Suprapubic skin (tissue), 4 donors: ENCODE measurements at regions not wholly inside any gene's neighbourhood (a gene's known extent, or its start where the extent isn't known, plus 50 kb on each side); places are given as distances from the start of the nearest gene placed in this dataset.

ENCODE experiments used
- DNase-seq, 2 donors: peaks; one replicate each; pipeline ENCODE4 v3.0.0-alpha.2; 2019; ENCODE audit warnings: low spot score in 2 of 2
- H3K27ac ChIP-seq: fragments of 200-600 bp; sonication (generic); one replicate; pipeline ENCODE4 v1.5.1; 2019
- H3K27me3 ChIP-seq: fragments of 200-600 bp; sonication (generic); one replicate; pipeline ENCODE4 v1.5.1; 2019
- H3K36me3 ChIP-seq: fragments of 200-600 bp; sonication (generic); one replicate; pipeline ENCODE4 v1.5.1; 2019
- H3K4me1 ChIP-seq: fragments of 200-600 bp; sonication (generic); one replicate; pipeline ENCODE4 v1.5.1; 2019
- H3K4me3 ChIP-seq: fragments of 200-600 bp; sonication (generic); one replicate; pipeline ENCODE4 v1.5.1; 2019; ENCODE audit warnings: mild to moderate bottlenecking
- H3K9me3 ChIP-seq: fragments of 200-600 bp; sonication (generic); one replicate; pipeline ENCODE4 v1.5.1; 2019
- EP300 ChIP-seq: sonication (generic); formaldehyde crosslinking; IDR thresholded peaks from one replicate; pipeline ENCODE4 v1.6.1; 2017; ENCODE audit warnings: antibody characterized with exemption
- POLR2A ChIP-seq, 2 donors: fragments of 450-650 bp; IDR thresholded peaks; one replicate each; pipeline ENCODE4 v1.6.1; 2017; ENCODE audit warnings: antibody characterized with exemption in 2 of 2, mild to moderate bottlenecking in 2 of 2, moderate library complexity in 2 of 2
- POLR2AphosphoS5 ChIP-seq, 3 donors: sonication (generic); formaldehyde crosslinking; IDR thresholded peaks; one replicate each; pipeline ENCODE4 v1.6.1; 2017; ENCODE audit warnings: antibody characterized with exemption in 3 of 3
- WGBS: methylation state at CpG from one replicate; pipeline ENCODE4 v1.1.5; 2018; 5-methylcytosine and 5-hydroxymethylcytosine counted together
- TF ChIP-seq, protein P1 (sequence below), 2 donors: fragments of 200-600 bp in 1 of 2; fragments of 450-650 bp in 1 of 2; sonication (generic) in 1 of 2; IDR thresholded peaks; one replicate each; pipeline ENCODE4 v1.5.1; 2016 to 2019; ENCODE audit warnings: antibody characterized with exemption in 2 of 2, mild to moderate bottlenecking in 1 of 2, moderate library complexity in 1 of 2

DNA sequence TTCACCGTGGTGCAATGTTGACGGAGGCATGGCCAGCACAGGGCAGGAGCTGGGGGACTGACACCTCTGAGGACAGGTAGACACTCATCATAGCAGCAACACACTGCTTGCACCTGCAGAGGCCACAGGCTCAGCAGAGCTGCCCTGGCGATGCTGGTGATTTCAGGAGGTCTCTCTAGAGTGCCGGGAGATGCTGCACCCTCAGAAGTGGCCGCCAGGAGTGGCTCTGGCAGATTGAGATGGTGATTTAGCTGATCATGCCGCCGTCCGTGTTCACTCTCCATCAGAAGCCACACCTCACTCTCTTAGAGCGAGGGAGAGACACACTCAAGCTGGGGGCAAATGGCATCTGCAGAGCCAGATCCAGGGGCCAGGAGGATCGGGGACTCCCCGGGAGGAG, 244.6 kb upstream of the SGCG start:
- H3K4me3 ChIP-seq: no peak overlapping the region

DNA sequence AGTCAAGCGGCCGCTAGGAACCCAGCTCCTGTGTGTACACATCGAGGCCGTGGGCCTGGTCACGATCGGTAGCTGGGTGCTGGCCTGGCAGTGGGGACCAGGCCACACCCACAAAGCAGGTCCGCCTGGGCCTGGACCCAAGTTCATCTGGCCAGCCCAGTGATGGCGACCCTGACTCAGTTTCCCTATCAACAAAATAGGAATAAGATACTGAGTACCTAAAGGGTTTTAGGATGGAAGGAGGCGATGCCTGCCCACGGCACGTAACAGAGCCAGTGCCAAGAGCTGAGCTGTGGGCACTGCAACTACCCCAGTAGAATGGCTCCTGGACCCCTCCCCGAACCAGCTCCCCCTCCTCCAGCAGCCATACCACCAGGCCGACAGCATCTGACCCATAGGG, 243.5 kb upstream of the SGCG start:
- TF ChIP-seq POLR2A (IDR thresholded peaks at IDR 0.05): no peak
- TF ChIP-seq POLR2AphosphoS5 (IDR thresholded peaks at IDR 0.05): no peak
- TF ChIP-seq, protein P1, sequence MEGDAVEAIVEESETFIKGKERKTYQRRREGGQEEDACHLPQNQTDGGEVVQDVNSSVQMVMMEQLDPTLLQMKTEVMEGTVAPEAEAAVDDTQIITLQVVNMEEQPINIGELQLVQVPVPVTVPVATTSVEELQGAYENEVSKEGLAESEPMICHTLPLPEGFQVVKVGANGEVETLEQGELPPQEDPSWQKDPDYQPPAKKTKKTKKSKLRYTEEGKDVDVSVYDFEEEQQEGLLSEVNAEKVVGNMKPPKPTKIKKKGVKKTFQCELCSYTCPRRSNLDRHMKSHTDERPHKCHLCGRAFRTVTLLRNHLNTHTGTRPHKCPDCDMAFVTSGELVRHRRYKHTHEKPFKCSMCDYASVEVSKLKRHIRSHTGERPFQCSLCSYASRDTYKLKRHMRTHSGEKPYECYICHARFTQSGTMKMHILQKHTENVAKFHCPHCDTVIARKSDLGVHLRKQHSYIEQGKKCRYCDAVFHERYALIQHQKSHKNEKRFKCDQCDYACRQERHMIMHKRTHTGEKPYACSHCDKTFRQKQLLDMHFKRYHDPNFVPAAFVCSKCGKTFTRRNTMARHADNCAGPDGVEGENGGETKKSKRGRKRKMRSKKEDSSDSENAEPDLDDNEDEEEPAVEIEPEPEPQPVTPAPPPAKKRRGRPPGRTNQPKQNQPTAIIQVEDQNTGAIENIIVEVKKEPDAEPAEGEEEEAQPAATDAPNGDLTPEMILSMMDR (IDR thresholded peaks at IDR 0.05): no peak
- no peak for TF ChIP-seq EP300
- peak in 1 of 2 donors; percentile 57 for DNase-seq
- Histone ChIP-seq H3K27ac (no peak overlapping the region), H3K36me3 (no peaks in the 10 kb centered on the region), H3K9me3 (no peaks in the 10 kb centered on the region), H3K4me1 (no peaks in the 10 kb centered on the region), H3K27me3 (no peaks in the 10 kb centered on the region), H3K4me3 (no peak overlapping the region)
- WGBS: 94% methylated on average over 8 of the region's 13 CpGs

More for the DNA sequence above, 244.6 kb upstream of the SGCG start:
- 86% methylated on average over 11 of the region's 11 CpGs for WGBS
- no peaks in the 10 kb centered on the region for H3K36me3 ChIP-seq
- no peak overlapping the region for H3K27ac ChIP-seq
- TF ChIP-seq POLR2AphosphoS5 (IDR thresholded peaks at IDR 0.05) (no peak), POLR2A (IDR thresholded peaks at IDR 0.05) (no peak), EP300 (no peak)
- TF ChIP-seq, protein P1 (IDR thresholded peaks at IDR 0.05): no peak
- no peaks in the 10 kb centered on the region for H3K27me3 ChIP-seq
- no peaks in the 10 kb centered on the region for H3K9me3 ChIP-seq
- DNase-seq: no peak
- H3K4me1 ChIP-seq: no peaks in the 10 kb centered on the region

DNA sequence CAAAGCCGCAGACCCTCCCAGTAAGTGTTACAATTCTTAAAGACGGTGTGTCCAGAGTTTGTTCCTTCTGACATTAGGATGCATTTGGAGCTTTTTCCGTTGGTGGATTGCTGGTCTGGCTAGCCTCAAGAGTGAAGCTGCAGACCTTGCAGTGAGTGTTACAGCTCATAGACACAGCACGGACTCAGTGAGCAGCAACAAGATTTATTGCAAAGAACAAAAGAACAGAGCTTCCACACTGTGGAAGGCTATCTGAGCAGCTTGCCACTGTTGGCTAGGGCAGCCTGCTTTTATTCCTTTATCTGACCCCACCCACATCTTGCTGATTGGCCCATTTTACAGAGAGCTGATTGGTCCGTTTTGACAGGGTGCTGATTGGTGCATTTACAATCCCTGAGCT, 242.8 kb upstream of the SGCG start:
- WGBS: 91% methylated on average over 5 of the region's 5 CpGs
- H3K27me3 ChIP-seq: no peaks in the 10 kb centered on the region

DNA sequence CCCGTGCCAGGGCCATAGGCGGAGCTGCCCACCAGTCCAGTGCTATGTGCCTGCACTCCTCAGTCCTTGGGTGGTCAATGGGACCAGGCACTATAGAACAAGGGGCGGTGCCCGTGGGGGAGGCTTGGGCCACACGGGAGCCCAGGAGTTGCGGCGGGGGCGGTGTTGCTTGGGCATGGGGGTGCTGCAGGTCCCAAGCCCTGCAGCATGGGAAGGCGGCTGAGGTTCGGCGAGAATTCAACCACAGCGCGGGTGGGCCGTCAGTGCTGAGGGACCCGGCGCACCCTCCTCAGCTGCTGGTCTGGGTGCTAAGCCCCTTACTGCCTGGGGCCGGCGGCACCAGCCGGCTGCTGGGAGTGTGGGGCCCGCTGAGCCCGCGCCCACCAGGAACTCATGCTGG, 242.2 kb upstream of the SGCG start:
- H3K36me3 ChIP-seq: no peaks in the 10 kb centered on the region
- H3K9me3 ChIP-seq: no peaks in the 10 kb centered on the region
- no peaks in the 10 kb centered on the region for H3K4me1 ChIP-seq
- 93% methylated on average over 14 of the region's 22 CpGs for WGBS
- H3K27ac ChIP-seq: no peak overlapping the region
- TF ChIP-seq EP300: no peak
- no peaks in the 10 kb centered on the region for H3K27me3 ChIP-seq
- peak in 1 of 2 donors; percentile 65 for DNase-seq
- no peak overlapping the region for H3K4me3 ChIP-seq

More for the DNA sequence above, 242.8 kb upstream of the SGCG start:
- no peak overlapping the region for H3K27ac ChIP-seq
- no peak for TF ChIP-seq EP300
- no peak for TF ChIP-seq POLR2A (IDR thresholded peaks at IDR 0.05)
- TF ChIP-seq POLR2AphosphoS5 (IDR thresholded peaks at IDR 0.05): no peak
- TF ChIP-seq, protein P1 (IDR thresholded peaks at IDR 0.05): no peak
- no peak overlapping the region for H3K4me3 ChIP-seq
- DNase-seq: no peak
- no peaks in the 10 kb centered on the region for H3K36me3 ChIP-seq
- no peaks in the 10 kb centered on the region for H3K9me3 ChIP-seq
- no peaks in the 10 kb centered on the region for H3K4me1 ChIP-seq

DNA sequence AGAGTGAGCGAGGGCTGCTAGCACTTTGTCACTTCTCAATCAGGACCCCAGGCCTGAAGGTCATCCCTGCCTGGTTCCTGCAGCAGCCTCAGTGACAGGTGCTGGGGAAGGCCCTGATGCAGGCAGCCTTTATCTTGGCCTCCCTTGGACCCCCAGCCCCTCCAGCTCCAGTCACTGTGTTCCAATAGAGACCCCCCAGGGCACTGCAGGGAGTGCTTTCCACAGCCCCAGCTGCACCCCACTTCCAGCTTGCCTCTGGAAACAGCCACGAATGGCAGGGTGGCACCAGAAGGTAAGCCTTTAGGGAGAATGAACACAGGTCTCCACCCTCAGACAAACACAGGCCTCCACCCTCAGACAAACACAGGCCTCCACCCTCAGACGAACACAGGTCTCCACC, 241.6 kb upstream of the SGCG start:
- Histone ChIP-seq H3K36me3 (no peaks in the 10 kb centered on the region), H3K4me1 (no peaks in the 10 kb centered on the region), H3K27ac (no peak overlapping the region), H3K4me3 (no peak overlapping the region), H3K27me3 (no peaks in the 10 kb centered on the region), H3K9me3 (no peaks in the 10 kb centered on the region)
- 39% methylated on average over 2 of the region's 3 CpGs for WGBS
- DNase-seq: no peak
- no peak for TF ChIP-seq POLR2A (IDR thresholded peaks at IDR 0.05)
- TF ChIP-seq EP300: no peak
- no peak for TF ChIP-seq POLR2AphosphoS5 (IDR thresholded peaks at IDR 0.05)
- TF ChIP-seq, protein P1 (IDR thresholded peaks at IDR 0.05): no peak

DNA sequence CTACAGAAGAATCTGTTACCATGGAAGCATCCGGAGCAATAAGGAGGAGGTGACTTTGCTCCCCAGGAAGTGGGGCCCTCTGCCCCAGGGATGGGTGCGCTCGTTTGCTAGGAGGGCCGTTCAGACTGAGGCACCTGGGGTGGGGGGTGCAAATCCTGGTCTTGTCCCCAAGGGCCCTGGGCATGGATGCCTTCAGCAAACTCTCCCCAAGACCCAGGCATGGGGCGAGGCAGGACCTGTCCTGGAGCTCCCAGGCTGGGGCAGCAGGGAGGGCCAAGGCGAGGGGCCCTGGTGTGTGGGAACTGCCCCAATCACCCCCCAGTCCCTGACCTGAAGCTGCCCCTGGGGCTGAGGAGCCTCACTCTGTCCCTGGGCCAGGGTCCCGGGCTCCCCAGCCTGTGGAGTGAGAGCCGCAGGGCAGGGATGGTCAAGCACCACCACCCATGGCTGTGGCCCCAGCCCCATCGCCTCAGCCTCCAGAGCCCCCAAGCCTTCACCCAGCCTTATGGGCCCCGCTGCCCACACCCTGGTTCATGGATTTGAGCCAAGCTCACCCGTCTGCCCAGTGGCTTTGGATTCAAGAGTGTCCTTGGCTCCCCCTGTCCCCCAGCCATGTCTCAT, 240.6 kb upstream of the SGCG start:
- Histone ChIP-seq H3K27ac (no peak overlapping the region), H3K4me3 (no peak overlapping the region), H3K4me1 (no peaks in the 10 kb centered on the region), H3K27me3 (no peaks in the 10 kb centered on the region), H3K36me3 (no peaks in the 10 kb centered on the region), H3K9me3 (no peaks in the 10 kb centered on the region)
- DNase-seq: peak in 1 of 2 donors; percentile 69
- TF ChIP-seq EP300 (no peak), POLR2A (IDR thresholded peaks at IDR 0.05) (no peak), POLR2AphosphoS5 (IDR thresholded peaks at IDR 0.05) (no peak)
- TF ChIP-seq, protein P1 (IDR thresholded peaks at IDR 0.05): no peak
- 75% methylated on average over 2 of the region's 11 CpGs for WGBS
